Fibroblast of skin of right quadriceps (primary cell): ENCODE measurements at regions not wholly inside any gene's neighbourhood (a gene's known extent, or its start where the extent isn't known, plus 50 kb on each side); places are given as distances from the start of the nearest gene placed in this dataset.
"Not testable (repeated sequence)": the region's sequence is repeated elsewhere in the genome, so short reads cannot be mapped to it uniquely, and the experiment has no call there.

Experiments
- DNase-seq: peaks from one replicate; pipeline ENCODE4 v3.0.0-alpha.2; 2013

- no peak for DNase-seq
These were observed 59.7 kb downstream of the RNF112 start for GRCh38 chr17:19470530-19471261.

GRCh38 chr17:19474405-19474804, 59.2 kb upstream of the SLC47A1 start:
- DNase-seq, result not testable (repeated sequence)

- DNase-seq, result not testable (repeated sequence)
These were observed 57.9 kb upstream of the SLC47A1 start for GRCh38 chr17:19475800-19476199.

- peak; percentile 52 for DNase-seq
These were observed 51.1 kb upstream of the SLC47A1 start for GRCh38 chr17:19482576-19482975.
